A549 (cell line): ENCODE measurements at regions not wholly inside any gene's neighbourhood (a gene's known extent, or its start where the extent isn't known, plus 50 kb on each side); places are given as distances from the start of the nearest gene placed in this dataset.

Experiments used
- ATAC-seq, 2 experiments: fragments of 200-7000 bp in 1 of 2; fragments of >200 bp in 1 of 2; cut with Nextera tagmentation in 1 of 2; cut with Tn5 transposase in 1 of 2; 3 replicates each; pipeline versions ENCODE4 v1.8.0 to v1.9.1; 2018 to 2020; ENCODE audit warnings: mild to moderate bottlenecking in 1 of 2, moderate library complexity in 1 of 2
- CTCF ChIA-PET: fragments of 300-600 bp; sonication (Branson Sonifier 250); formaldehyde crosslinking; extraction: SDS; loops from one replicate; lab custom pipeline; 2021; ENCODE audit warnings: antibody characterized with exemption, inconsistent platforms; lab: Yijun Ruan, JAX
- POLR2A ChIA-PET: fragments of 350-600 bp; formaldehyde crosslinking; extraction: SDS; loops from one replicate; lab custom pipeline; 2021; ENCODE audit warnings: antibody characterized with exemption, inconsistent platforms; lab: Yijun Ruan, JAX
- DNase-seq, 2 experiments: peaks; one replicate each; pipeline versions ENCODE4 v3.0.0 to v3.0.0-alpha.2; 2011 to 2016; ENCODE audit warnings: low read depth in 1 of 2, low spot score in 1 of 2
- FAIRE-seq: peaks from 2 replicates; lab custom pipeline; 2011; peaks lifted over from hg19 to GRCh38; lab: Jason Lieb, UNC
- H3K27ac ChIP-seq, 2 experiments: fragments of >200 bp; sonication (Bioruptor Twin); formaldehyde crosslinking; 3 replicates each; pipeline ENCODE4 v1.5.1; 2016 to 2017
- H3K4me1 ChIP-seq: fragments of >200 bp; sonication (Bioruptor Twin); formaldehyde crosslinking; 3 replicates; pipeline ENCODE4 v1.6.1; 2016
- H3K4me2 ChIP-seq: fragments of >200 bp; sonication (Bioruptor Twin); formaldehyde crosslinking; 3 replicates; pipeline ENCODE4 v1.6.1; 2016
- H3K4me3 ChIP-seq: fragments of >200 bp; sonication (Bioruptor Twin); formaldehyde crosslinking; 3 replicates; pipeline ENCODE4 v1.5.1; 2016
- H3K9me3 ChIP-seq: fragments of >200 bp; sonication (Bioruptor Twin); formaldehyde crosslinking; 3 replicates; pipeline ENCODE4 v1.6.1; 2016
- BHLHE40 ChIP-seq: IDR thresholded peaks from 2 replicates; pipeline ENCODE4 v1.6.1; 2012; ENCODE audit warnings: low read depth, low read length, inconsistent platforms
- CBX8 ChIP-seq: fragments of 200-600 bp; sonication (generic); IDR thresholded peaks from 2 replicates; pipeline ENCODE4 v1.6.1; 2016
- CHD2 ChIP-seq: fragments of 150-350 bp; IDR thresholded peaks from 2 replicates; pipeline ENCODE4 v1.6.1; 2014; ENCODE audit warnings: low read length; ENCODE audit not compliant: partially characterized antibody
- CTCF ChIP-seq: fragments of >200 bp; sonication (Bioruptor Twin); formaldehyde crosslinking; IDR thresholded peaks from 3 replicates; pipeline ENCODE4 v1.5.1; 2016
- EHF ChIP-seq: fragments of 250-450 bp; sonication (Bioruptor Pico); IDR thresholded peaks from 2 replicates; pipeline ENCODE4 v1.5.0; 2020; ENCODE audit warnings: mild to moderate bottlenecking
- FOXS1 ChIP-seq: fragments of 250-450 bp; sonication (Bioruptor Pico); IDR thresholded peaks from 2 replicates; pipeline ENCODE4 v1.5.0; 2020; ENCODE audit warnings: mild to moderate bottlenecking, moderate library complexity
- HDAC2 ChIP-seq: fragments of 200-600 bp; sonication (generic); IDR thresholded peaks from 2 replicates; pipeline ENCODE4 v1.6.1; 2016
- HEYL ChIP-seq: fragments of 250-450 bp; sonication (Bioruptor Pico); IDR thresholded peaks from 2 replicates; pipeline ENCODE4 v1.8.0; 2021; ENCODE audit warnings: mild to moderate bottlenecking, moderate library complexity
- HMGXB4 ChIP-seq: fragments of 250-450 bp; sonication (Bioruptor Pico); IDR thresholded peaks from 2 replicates; pipeline ENCODE4 v1.5.0; 2021; ENCODE audit warnings: mild to moderate bottlenecking, moderate library complexity, borderline replicate concordance
- HOXA7 ChIP-seq: fragments of 250-450 bp; sonication (Bioruptor Pico); IDR thresholded peaks from 2 replicates; pipeline ENCODE4 v1.5.0; 2020; ENCODE audit warnings: mild to moderate bottlenecking, moderate library complexity
- HOXB5 ChIP-seq: fragments of 250-450 bp; sonication (Bioruptor Pico); IDR thresholded peaks from 2 replicates; pipeline ENCODE4 v1.5.0; 2020; ENCODE audit warnings: mild to moderate bottlenecking, moderate library complexity
- JUN ChIP-seq, 2 experiments: fragments of >200 bp; sonication (Bioruptor Twin); formaldehyde crosslinking; IDR thresholded peaks; 2 replicates in 1 of 2; 3 replicates in 1 of 2; pipeline ENCODE4 v1.6.1; 2016 to 2017
- JUNB ChIP-seq: fragments of >200 bp; sonication (Bioruptor Twin); formaldehyde crosslinking; IDR thresholded peaks from 2 replicates; pipeline ENCODE4 v1.6.1; 2016
- KDM5A ChIP-seq: fragments of 200-600 bp; sonication (generic); IDR thresholded peaks from 2 replicates; pipeline ENCODE4 v1.6.1; 2016; ENCODE audit warnings: antibody characterized with exemption, mild to moderate bottlenecking
- MAX ChIP-seq: IDR thresholded peaks from 2 replicates; pipeline ENCODE4 v1.6.1; 2012
- PBX3 ChIP-seq: IDR thresholded peaks from 2 replicates; pipeline ENCODE4 v1.6.1; 2012
- RAD21 ChIP-seq, 2 experiments: fragments of >200 bp in 1 of 2; sonication (Bioruptor Twin) in 1 of 2; formaldehyde crosslinking in 1 of 2; IDR thresholded peaks in 1 of 2; conservative IDR thresholded peaks in 1 of 2; 2 replicates in 1 of 2; 3 replicates in 1 of 2; pipeline ENCODE4 v1.6.1; 2012 to 2018; ENCODE audit warnings: inconsistent platforms in 1 of 2
- RFX5 ChIP-seq: fragments of 450-650 bp; IDR thresholded peaks from 2 replicates; pipeline ENCODE4 v1.7.1; 2014; ENCODE audit warnings: antibody characterized with exemption, mild to moderate bottlenecking, moderate library complexity
- SMC3 ChIP-seq: fragments of >200 bp; sonication (Bioruptor Twin); formaldehyde crosslinking; IDR thresholded peaks from 3 replicates; pipeline ENCODE4 v1.6.1; 2018; ENCODE audit warnings: inconsistent platforms
- USF2 ChIP-seq: fragments of 450-650 bp; IDR thresholded peaks from 2 replicates; pipeline ENCODE4 v1.6.1; 2014; ENCODE audit warnings: antibody characterized with exemption
- ZFP36 ChIP-seq: fragments of 450-650 bp; IDR thresholded peaks from 2 replicates; pipeline ENCODE4 v1.6.1; 2014; ENCODE audit warnings: borderline replicate concordance; ENCODE audit not compliant: partially characterized antibody
- ZNF302 ChIP-seq: fragments of 250-450 bp; sonication (Bioruptor Pico); IDR thresholded peaks from 2 replicates; pipeline ENCODE4 v1.9.0; 2021; ENCODE audit warnings: inconsistent platforms, mild to moderate bottlenecking, moderate library complexity
- ZSCAN20 ChIP-seq: fragments of 250-450 bp; sonication (Bioruptor Pico); IDR thresholded peaks from 2 replicates; pipeline ENCODE4 v1.8.0; 2022; ENCODE audit warnings: mild to moderate bottlenecking, moderate library complexity
- WGBS: methylation state at CpG from one replicate; pipeline ENCODE4 v1.1.6; 2017; ENCODE audit errors: missing lambda C conversion rate; 5-methylcytosine and 5-hydroxymethylcytosine counted together

- POLR2A ChIA-PET, result no interaction called here
- CTCF ChIA-PET, result no interaction called here
Measured at GRCh38 chr1:182174513-182174855, 113.0 kb upstream of the ZNF648 start.

GRCh38 chr1:182173808-182174512 is 112.4 kb upstream of the ZNF648 start:
- no peak for ATAC-seq
- TF ChIP-seq ZFP36 (no peak), HOXA7 (CRISPR knock-in tag) (no peak), KDM5A (no peak), CTCF (no peak), JUNB (no peak), SMC3 (no peak), EHF (CRISPR knock-in tag) (no peak)
- ChIA-PET POLR2A (no interaction called here), CTCF (no interaction called here)
- Histone ChIP-seq H3K4me2 (no peak overlapping the region), H3K27ac (no peak overlapping the region), H3K9me3 (no peaks in the 10 kb centered on the region), H3K4me1 (no peaks in the 10 kb centered on the region), H3K4me3 (no peak overlapping the region)
- no peak for DNase-seq
- WGBS, result 72% methylated on average over 5 of the region's 5 CpGs
- FAIRE-seq, result no peak

More at GRCh38 chr1:182174513-182174855, 113.0 kb upstream of the ZNF648 start:
- FAIRE-seq (no peak), DNase-seq (no peak), ATAC-seq (no peak)
- Histone ChIP-seq H3K4me1 (no peaks in the 10 kb centered on the region), H3K27ac (no peak overlapping the region), H3K4me2 (no peak overlapping the region), H3K9me3 (no peaks in the 10 kb centered on the region), H3K4me3 (no peak overlapping the region)
- 24% methylated on average over 1 of the region's 1 CpG for WGBS
- TF ChIP-seq RFX5, result no peak
- no peak for TF ChIP-seq ZFP36
- no peak for TF ChIP-seq CTCF
- TF ChIP-seq MAX, result no peak
- TF ChIP-seq USF2, result no peak
- TF ChIP-seq PBX3, result no peak
- no peak for TF ChIP-seq ZNF302 (CRISPR knock-in tag)
- no peak for TF ChIP-seq RAD21 (conservative IDR thresholded peaks at IDR 0.05 in 1 of 2, IDR thresholded peaks at IDR 0.05 in 1 of 2)
- TF ChIP-seq SMC3, result no peak
- TF ChIP-seq CBX8, result no peak

GRCh38 chr1:182172699-182173098 is 111.2 kb upstream of the ZNF648 start:
- TF ChIP-seq JUN (IDR thresholded peaks at IDR 0.05), result no peak
- TF ChIP-seq FOXS1 (CRISPR knock-in tag), result no peak
- TF ChIP-seq BHLHE40, result no peak
- TF ChIP-seq CHD2, result no peak
- no peak for TF ChIP-seq ZSCAN20
- TF ChIP-seq HOXB5 (CRISPR knock-in tag), result no peak
- TF ChIP-seq HMGXB4 (CRISPR knock-in tag), result no peak
- TF ChIP-seq RAD21 (conservative IDR thresholded peaks at IDR 0.05 in 1 of 2, IDR thresholded peaks at IDR 0.05 in 1 of 2), result no peak
- no peak for TF ChIP-seq HDAC2
- TF ChIP-seq HEYL (CRISPR knock-in tag), result no peak
- ChIA-PET CTCF (interaction anchor here (0.6 to 1.0 kb wide), 2 partner anchors 55 to 222 kb away, joined by 3 to 4 read pairs; no protein-coding TSS in a partner anchor), POLR2A (no interaction called here)
- FAIRE-seq (no peak), ATAC-seq (no peak), DNase-seq (no peak)
- Histone ChIP-seq H3K9me3 (no peaks in the 10 kb centered on the region), H3K4me2 (no peak overlapping the region), H3K4me1 (no peaks in the 10 kb centered on the region), H3K27ac (no peak overlapping the region), H3K4me3 (no peak overlapping the region)
